ENCODE measurements at regions not wholly inside any gene's neighbourhood (a gene's known extent, or its start where the extent isn't known, plus 50 kb on each side); places are given as distances from the start of the nearest gene placed in this dataset.

DNA sequence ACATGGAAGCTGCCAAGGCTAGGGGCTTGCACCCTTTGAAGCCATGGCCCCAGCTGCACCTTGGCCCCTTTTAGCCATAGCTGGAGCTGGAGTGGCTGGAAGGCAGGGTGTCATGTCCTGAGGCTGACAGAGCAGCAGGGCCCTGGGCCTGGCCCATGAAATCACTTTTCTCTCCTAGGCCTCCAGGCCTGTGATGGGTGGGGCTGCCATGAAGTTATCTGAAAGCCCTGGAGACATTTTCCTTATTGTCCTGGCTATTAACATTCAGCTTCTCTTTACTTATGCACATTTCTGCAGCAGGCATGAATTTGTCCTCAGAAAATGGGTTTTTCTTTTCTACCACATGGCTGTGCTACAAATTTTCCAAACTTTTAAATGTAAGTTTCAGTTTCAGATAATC lies 106.9 kb upstream of the ELMO1 start:
- Histone ChIP-seq H3K36me3 (ENCODE audit: insufficient read depth in 1 of 2, low read depth in 1 of 2) (no peaks in the 10 kb centered on the region), H3K4me3 (no peak overlapping the region), H3K27me3 (ENCODE audit: insufficient read depth in 3 of 3, low read length in 2 of 3) (no peaks in the 10 kb centered on the region), H3K27ac (no peak overlapping the region), H3K4me1 (no peaks in the 10 kb centered on the region), H3K9me3 (no peaks in the 10 kb centered on the region)
- no peak for TF ChIP-seq CTCF (IDR thresholded peaks at IDR 0.05)
- intact Hi-C loops (cut with DNase I) = no loop called here
- ATAC-seq (no peak), DNase-seq (no peak)

DNA sequence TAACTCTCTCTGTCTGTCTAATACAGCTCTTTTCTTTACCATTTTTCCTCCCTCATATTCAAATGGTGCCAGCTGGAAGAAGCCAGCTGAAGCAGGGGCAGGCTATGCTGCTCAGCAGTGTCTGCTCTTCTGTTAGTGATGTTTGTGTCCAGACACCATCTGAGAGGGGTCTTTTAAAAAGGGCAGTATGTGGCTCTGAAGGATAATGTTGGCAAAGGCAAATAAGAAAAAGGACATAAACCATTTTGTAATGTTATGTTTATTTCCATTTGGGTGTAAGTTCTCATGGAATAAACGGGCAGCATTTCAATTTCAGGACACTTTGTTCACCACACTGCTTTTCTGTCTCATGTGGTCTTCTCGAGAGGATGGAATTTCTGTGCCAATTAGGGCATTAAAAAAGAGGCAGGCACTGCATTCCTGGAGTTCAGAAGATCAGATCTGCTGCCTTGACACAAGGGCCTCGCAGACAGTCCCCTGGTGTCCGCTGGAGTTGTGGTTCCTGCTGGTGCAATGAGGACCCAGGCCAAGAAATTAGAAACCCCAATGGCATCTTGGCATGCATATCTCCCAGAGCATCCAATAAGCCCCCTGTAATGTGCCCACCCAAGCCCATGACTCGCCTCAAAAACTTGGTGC lies 109.0 kb upstream of the ELMO1 start:
- no peak for ATAC-seq
- H3K36me3 ChIP-seq (ENCODE audit: insufficient read depth in 1 of 2, low read depth in 1 of 2) = no peaks in the 10 kb centered on the region
- intact Hi-C loops (cut with DNase I) = no loop called here
- DNase-seq = no peak
- H3K27ac ChIP-seq = no peak overlapping the region
- no peak for TF ChIP-seq CTCF (IDR thresholded peaks at IDR 0.05)
- H3K4me3 ChIP-seq = no peak overlapping the region
- 36 to 41% (median 38%) methylated on average over 5 of the region's 5 CpGs for WGBS, 3 donors
- H3K27me3 ChIP-seq (ENCODE audit: insufficient read depth in 3 of 3, low read length in 2 of 3) = no peaks in the 10 kb centered on the region
- H3K9me3 ChIP-seq = no peaks in the 10 kb centered on the region
- no peaks in the 10 kb centered on the region for H3K4me1 ChIP-seq

DNA sequence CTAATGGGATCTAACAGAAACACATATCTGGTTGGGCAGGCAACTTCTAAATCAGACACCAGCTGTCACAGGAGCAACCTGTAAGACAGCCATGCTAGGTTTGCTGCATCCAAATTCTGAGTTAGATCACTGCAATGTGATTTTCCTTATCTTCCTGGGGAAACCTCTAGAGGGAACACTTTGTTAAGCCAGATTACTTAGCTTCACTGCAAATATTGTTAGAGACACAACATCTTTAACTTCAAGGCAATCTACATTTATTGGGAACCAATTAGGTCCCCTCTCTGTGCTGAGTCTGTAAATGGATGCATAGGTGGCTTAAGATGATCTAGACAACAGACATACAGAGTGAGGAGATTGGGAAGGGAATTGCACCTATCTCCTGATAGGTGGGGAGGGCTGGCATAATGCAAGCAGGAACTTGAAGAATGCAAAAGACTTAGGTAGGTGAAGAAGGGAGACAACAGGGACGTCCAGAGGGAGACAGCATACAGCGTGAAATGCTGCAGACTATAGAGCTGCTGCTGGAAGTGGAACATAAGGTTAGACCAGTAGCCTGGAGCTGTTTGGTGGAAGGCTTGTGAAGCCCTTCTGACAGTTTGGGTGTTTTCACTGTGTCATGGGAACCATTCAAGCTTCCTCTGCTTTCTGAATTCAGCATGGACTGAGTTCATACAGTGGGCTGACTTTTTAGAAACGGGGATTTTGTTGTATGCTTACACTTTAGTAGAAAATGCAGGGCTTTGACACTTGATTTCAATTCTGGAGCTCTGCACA lies 109.8 kb upstream of the ELMO1 start:
- WGBS, 3 donors = 66 to 73% (median 68%) methylated on average over 3 of the region's 3 CpGs
- H3K27ac ChIP-seq = no peak overlapping the region
- H3K9me3 ChIP-seq = no peaks in the 10 kb centered on the region
- H3K4me3 ChIP-seq = no peak overlapping the region
- no peak for DNase-seq
- ATAC-seq = no peak
- no peak for TF ChIP-seq CTCF (IDR thresholded peaks at IDR 0.05)
- intact Hi-C loops (cut with DNase I) = no loop called here
- H3K4me1 ChIP-seq = no peaks in the 10 kb centered on the region
- no peaks in the 10 kb centered on the region for H3K27me3 ChIP-seq (ENCODE audit: insufficient read depth in 3 of 3, low read length in 2 of 3)
- H3K36me3 ChIP-seq (ENCODE audit: insufficient read depth in 1 of 2, low read depth in 1 of 2) = no peaks in the 10 kb centered on the region

DNA sequence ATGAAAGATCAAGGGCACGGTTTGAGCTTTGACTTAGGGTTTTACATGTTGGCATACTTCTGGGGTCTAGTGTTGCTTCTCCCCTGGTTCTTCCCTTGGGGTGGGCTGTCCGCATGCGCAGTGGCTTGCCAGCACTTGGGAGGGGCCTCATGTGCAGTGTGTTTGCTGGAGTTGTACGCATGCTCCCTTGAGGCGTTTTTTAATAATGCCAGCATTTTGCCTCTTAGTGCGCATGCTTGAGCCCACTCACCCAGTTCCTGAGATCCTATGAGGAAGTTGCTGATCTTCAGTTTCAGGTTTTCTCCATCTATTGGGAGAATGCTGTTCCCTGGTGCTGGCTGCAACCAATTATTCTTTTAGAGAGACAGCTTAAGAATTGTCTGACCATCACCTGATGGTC lies 113.4 kb upstream of the GPR141 start:
- 91 to 97% (median 94%) methylated on average over 6 of the region's 6 CpGs for WGBS, 3 donors
- Histone ChIP-seq H3K4me1 (no peaks in the 10 kb centered on the region), H3K27ac (no peak overlapping the region)

More for the DNA sequence above, 113.4 kb upstream of the GPR141 start:
- no peaks in the 10 kb centered on the region for H3K36me3 ChIP-seq (ENCODE audit: insufficient read depth in 1 of 2, low read depth in 1 of 2)
- no peak for DNase-seq
- no peak for ATAC-seq
- intact Hi-C loops (cut with DNase I) = no loop called here
- no peak for TF ChIP-seq CTCF (IDR thresholded peaks at IDR 0.05)
- no peak overlapping the region for H3K4me3 ChIP-seq
- H3K9me3 ChIP-seq = no peaks in the 10 kb centered on the region
- no peaks in the 10 kb centered on the region for H3K27me3 ChIP-seq (ENCODE audit: insufficient read depth in 3 of 3, low read length in 2 of 3)

Data from psoas muscle (tissue), 7 donors.